Activated B cell treated with CpG ODN at 0.5 μM for 24 hours (primary cell): ENCODE measurements at regions not wholly inside any gene's neighbourhood (a gene's known extent, or its start where the extent isn't known, plus 50 kb on each side); places are given as distances from the start of the nearest gene placed in this dataset.

Source experiments
- ATAC-seq: fragments of 200-7000 bp; cut with Tn5 transposase; one replicate; pipeline ENCODE4 v1.10.0; 2021; ENCODE audit warnings: low read depth, mild to moderate bottlenecking, moderate library complexity
- CTCF ChIA-PET: fragments of 350-600 bp; sonication (Branson Sonifier 250); formaldehyde crosslinking; loops from one replicate; lab custom pipeline; 2021; ENCODE audit warnings: antibody characterized with exemption; lab: Charles Lee
- POLR2A ChIA-PET: fragments of 350-600 bp; sonication (Branson Sonifier 250); formaldehyde crosslinking; loops from one replicate; lab custom pipeline; 2021; ENCODE audit warnings: antibody characterized with exemption; lab: Charles Lee
- DNase-seq: peaks from one replicate; pipeline ENCODE4 v3.0.0; 2022
- H3K27ac Mint-ChIP-seq: one replicate; pipeline ENCODE4 v1.8.0; 2020; ENCODE audit warnings: mixed read lengths
- H3K27me3 Mint-ChIP-seq: one replicate; pipeline ENCODE4 v1.8.0; 2021; ENCODE audit warnings: mixed read lengths
- H3K36me3 Mint-ChIP-seq: one replicate; pipeline ENCODE4 v1.8.0; 2021; ENCODE audit warnings: low read depth, mixed read lengths
- H3K4me1 Mint-ChIP-seq: one replicate; pipeline ENCODE4 v1.8.0; 2021; ENCODE audit warnings: mixed read lengths
- H3K4me3 Mint-ChIP-seq: one replicate; pipeline ENCODE4 v1.8.0; 2020; ENCODE audit warnings: mild to moderate bottlenecking, mixed read lengths
- H3K9me3 Mint-ChIP-seq: one replicate; pipeline ENCODE4 v1.8.0; 2020; ENCODE audit warnings: mixed read lengths
- intact Hi-C: fragments of 100-400 bp; cut with micrococcal nuclease; formaldehyde crosslinking; loops from one replicate; pipeline ENCODE4 v1.15.1; 2024
- TF ChIP-seq, protein P1 (sequence below): fragments of 200-600 bp; IDR thresholded peaks from one replicate; pipeline ENCODE4 v1.8.0; 2022; ENCODE audit warnings: antibody characterized with exemption, mild to moderate bottlenecking

- Mint-ChIP-seq H3K36me3 (no peaks in the 10 kb centered on the region), H3K27me3 (peaks cover 5% of the 10 kb centered on the region), H3K4me1 (no peaks in the 10 kb centered on the region), H3K9me3 (peaks cover 6% of the 10 kb centered on the region), H3K4me3 (no peak overlapping the region), H3K27ac (no peak overlapping the region)
- intact Hi-C loops, result no loop called here
- CTCF ChIA-PET, result no interaction called here
- TF ChIP-seq, protein P1, sequence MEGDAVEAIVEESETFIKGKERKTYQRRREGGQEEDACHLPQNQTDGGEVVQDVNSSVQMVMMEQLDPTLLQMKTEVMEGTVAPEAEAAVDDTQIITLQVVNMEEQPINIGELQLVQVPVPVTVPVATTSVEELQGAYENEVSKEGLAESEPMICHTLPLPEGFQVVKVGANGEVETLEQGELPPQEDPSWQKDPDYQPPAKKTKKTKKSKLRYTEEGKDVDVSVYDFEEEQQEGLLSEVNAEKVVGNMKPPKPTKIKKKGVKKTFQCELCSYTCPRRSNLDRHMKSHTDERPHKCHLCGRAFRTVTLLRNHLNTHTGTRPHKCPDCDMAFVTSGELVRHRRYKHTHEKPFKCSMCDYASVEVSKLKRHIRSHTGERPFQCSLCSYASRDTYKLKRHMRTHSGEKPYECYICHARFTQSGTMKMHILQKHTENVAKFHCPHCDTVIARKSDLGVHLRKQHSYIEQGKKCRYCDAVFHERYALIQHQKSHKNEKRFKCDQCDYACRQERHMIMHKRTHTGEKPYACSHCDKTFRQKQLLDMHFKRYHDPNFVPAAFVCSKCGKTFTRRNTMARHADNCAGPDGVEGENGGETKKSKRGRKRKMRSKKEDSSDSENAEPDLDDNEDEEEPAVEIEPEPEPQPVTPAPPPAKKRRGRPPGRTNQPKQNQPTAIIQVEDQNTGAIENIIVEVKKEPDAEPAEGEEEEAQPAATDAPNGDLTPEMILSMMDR, result no peak
- POLR2A ChIA-PET, result no interaction called here
- DNase-seq (no peak), ATAC-seq (no peak)
These were observed 169.1 kb downstream of the SALL1 start for GRCh38 chr16:50981951-50982350.

DNA sequence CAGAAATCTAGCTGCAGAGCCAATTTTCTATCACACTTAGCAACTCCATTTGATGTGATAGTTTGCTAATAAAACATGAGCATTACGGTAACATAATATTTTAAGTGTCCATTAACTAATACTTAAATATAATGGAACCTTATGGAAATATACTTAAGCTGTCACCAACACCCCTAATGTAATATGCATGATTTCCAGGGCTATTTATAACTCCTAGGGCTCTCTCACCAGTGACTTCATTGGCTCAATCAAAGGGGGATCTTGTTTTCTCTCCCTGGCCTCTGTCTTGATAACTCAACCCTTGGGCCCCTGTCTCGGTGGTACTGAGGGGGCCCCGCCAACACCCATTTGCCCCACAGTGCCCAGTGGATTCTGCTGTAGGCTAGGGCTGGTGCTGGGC, 170.4 kb downstream of the SALL1 start:
- POLR2A ChIA-PET, result no interaction called here
- TF ChIP-seq, protein P1, result no peak
- Mint-ChIP-seq H3K4me3 (no peak overlapping the region), H3K4me1 (no peaks in the 10 kb centered on the region), H3K36me3 (no peaks in the 10 kb centered on the region), H3K9me3 (peaks cover 2% of the 10 kb centered on the region), H3K27ac (no peak overlapping the region), H3K27me3 (peaks cover 5% of the 10 kb centered on the region)
- CTCF ChIA-PET, result no interaction called here
- intact Hi-C loops, result no loop called here
- ATAC-seq (no peak), DNase-seq (no peak)

DNA sequence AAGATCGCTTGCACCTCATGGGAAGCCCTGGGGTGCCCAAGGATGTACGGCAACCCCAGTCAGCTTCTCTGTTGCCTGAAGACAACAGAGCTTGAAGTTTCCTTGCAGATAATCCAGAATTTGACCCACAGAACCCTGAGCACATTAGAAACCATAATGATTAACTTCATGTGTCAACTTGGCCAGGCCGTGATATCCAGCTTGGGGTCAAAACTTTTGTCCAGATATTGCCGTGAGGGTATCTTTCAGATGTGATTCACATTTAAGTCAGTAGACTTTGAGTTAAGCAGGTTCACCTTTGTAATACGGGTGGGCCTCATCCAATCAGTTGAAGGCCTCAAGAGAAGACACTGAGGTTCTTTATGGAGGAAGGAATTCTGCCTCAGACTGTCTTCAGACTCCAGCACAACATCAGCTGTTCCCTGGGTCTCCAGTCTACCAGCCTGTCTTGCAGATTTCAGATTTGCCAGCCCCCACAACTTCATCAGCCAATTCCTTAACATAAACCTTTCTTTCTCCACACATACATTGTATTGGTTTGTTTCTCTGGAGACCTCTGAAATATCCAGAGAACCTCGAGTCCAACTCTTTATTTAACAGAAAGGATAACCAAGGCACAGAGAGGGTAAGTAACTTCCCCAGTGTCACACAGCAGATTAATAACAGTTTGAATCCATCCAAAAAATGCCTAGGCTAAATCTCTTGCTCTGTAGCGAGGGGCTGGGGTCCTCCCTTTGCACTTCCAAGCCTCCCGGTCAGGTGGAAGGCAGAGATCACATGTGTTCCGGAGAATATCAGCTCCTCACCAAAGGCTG, 171.1 kb downstream of the SALL1 start:
- ATAC-seq (no peak), DNase-seq (no peak)
- CTCF ChIA-PET, result no interaction called here
- H3K4me3 Mint-ChIP-seq, result no peak overlapping the region
- intact Hi-C loops, result no loop called here
- TF ChIP-seq, protein P1, result no peak
- H3K4me1 Mint-ChIP-seq, result no peaks in the 10 kb centered on the region
- H3K27ac Mint-ChIP-seq, result no peak overlapping the region
- H3K36me3 Mint-ChIP-seq, result no peaks in the 10 kb centered on the region
- peaks cover 5% of the 10 kb centered on the region for H3K27me3 Mint-ChIP-seq
- H3K9me3 Mint-ChIP-seq, result peaks cover 2% of the 10 kb centered on the region
- POLR2A ChIA-PET, result no interaction called here

- Mint-ChIP-seq H3K4me3 (no peak overlapping the region), H3K27ac (no peak overlapping the region), H3K36me3 (no peaks in the 10 kb centered on the region), H3K4me1 (no peaks in the 10 kb centered on the region), H3K27me3 (peaks cover 4% of the 10 kb centered on the region), H3K9me3 (no peaks in the 10 kb centered on the region)
- DNase-seq (no peak), ATAC-seq (no peak)
- POLR2A ChIA-PET, result no interaction called here
- CTCF ChIA-PET, result no interaction called here
- TF ChIP-seq, protein P1, result no peak
- intact Hi-C loops, result no loop called here
These were observed 173.9 kb downstream of the SALL1 start for GRCh38 chr16:50977138-50977537.

GRCh38 chr16:50974438-50975036, 176.5 kb downstream of the SALL1 start:
- H3K27ac Mint-ChIP-seq, result no peak overlapping the region
- CTCF ChIA-PET, result no interaction called here
- H3K27me3 Mint-ChIP-seq, result no peaks in the 10 kb centered on the region

More at GRCh38 chr16:50974438-50975036, 176.5 kb downstream of the SALL1 start:
- DNase-seq (no peak), ATAC-seq (no peak)
- no peak overlapping the region for H3K4me3 Mint-ChIP-seq
- no peaks in the 10 kb centered on the region for H3K9me3 Mint-ChIP-seq
- intact Hi-C loops, result no loop called here
- no peaks in the 10 kb centered on the region for H3K4me1 Mint-ChIP-seq
- H3K36me3 Mint-ChIP-seq, result no peaks in the 10 kb centered on the region
- TF ChIP-seq, protein P1, result no peak
- POLR2A ChIA-PET, result no interaction called here
